ENCODE measurements at regions not wholly inside any gene's neighbourhood (a gene's known extent, or its start where the extent isn't known, plus 50 kb on each side); places are given as distances from the start of the nearest gene placed in this dataset.

DNA sequence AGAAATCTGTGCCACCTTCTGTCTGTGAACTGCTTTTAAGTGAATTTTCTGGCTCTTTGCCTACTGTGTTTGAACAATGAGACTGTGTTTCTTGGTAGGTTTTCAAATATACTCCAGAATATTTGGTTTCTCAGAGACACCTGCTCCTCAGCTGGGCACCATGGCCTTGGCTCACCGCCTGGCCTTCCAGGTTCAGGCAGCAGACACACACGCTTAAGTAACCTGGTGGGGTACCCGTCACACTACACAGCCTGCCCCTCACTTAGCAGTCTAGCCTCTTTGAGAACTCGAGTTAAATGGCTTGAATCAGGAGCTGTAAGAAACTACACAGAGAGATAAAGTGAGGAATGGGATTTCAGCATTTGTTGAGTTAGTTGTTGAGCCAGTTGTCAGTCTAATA, 530.5 kb downstream of the MTRR start:
- TF ChIP-seq POLR2AphosphoS5 (IDR thresholded peaks at IDR 0.05) (no peak), POLR2A (IDR thresholded peaks at IDR 0.05) (no peak)
- TF ChIP-seq, protein P1, sequence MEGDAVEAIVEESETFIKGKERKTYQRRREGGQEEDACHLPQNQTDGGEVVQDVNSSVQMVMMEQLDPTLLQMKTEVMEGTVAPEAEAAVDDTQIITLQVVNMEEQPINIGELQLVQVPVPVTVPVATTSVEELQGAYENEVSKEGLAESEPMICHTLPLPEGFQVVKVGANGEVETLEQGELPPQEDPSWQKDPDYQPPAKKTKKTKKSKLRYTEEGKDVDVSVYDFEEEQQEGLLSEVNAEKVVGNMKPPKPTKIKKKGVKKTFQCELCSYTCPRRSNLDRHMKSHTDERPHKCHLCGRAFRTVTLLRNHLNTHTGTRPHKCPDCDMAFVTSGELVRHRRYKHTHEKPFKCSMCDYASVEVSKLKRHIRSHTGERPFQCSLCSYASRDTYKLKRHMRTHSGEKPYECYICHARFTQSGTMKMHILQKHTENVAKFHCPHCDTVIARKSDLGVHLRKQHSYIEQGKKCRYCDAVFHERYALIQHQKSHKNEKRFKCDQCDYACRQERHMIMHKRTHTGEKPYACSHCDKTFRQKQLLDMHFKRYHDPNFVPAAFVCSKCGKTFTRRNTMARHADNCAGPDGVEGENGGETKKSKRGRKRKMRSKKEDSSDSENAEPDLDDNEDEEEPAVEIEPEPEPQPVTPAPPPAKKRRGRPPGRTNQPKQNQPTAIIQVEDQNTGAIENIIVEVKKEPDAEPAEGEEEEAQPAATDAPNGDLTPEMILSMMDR (IDR thresholded peaks at IDR 0.05 in 8 of 11, conservative IDR thresholded peaks at IDR 0.05 in 3 of 11) = no peak
